Endodermal cell (in vitro differentiated cells): ENCODE measurements at regions not wholly inside any gene's neighbourhood (a gene's known extent, or its start where the extent isn't known, plus 50 kb on each side); places are given as distances from the start of the nearest gene placed in this dataset.
"Not testable (repeated sequence)": the region's sequence is repeated elsewhere in the genome, so short reads cannot be mapped to it uniquely, and the experiment has no call there.

Experiments used
- DNase-seq: peaks from one replicate; pipeline ENCODE4 v3.0.0-alpha.2; 2017
- H3K27ac ChIP-seq: 2 replicates; pipeline ENCODE4 v1.5.1; 2013; ENCODE audit warnings: mild to moderate bottlenecking, low read depth, low read length, moderate library complexity
- H3K27me3 ChIP-seq: 2 replicates; pipeline ENCODE4 v1.6.1; 2013; ENCODE audit warnings: mild to moderate bottlenecking, low read length, moderate library complexity; ENCODE audit not compliant: insufficient read depth, control insufficient read depth, poor library complexity, severe bottlenecking
- H3K36me3 ChIP-seq: 2 replicates; pipeline ENCODE4 v1.7.0; 2013; ENCODE audit warnings: mild to moderate bottlenecking, low read length, moderate library complexity; ENCODE audit not compliant: control insufficient read depth, insufficient read depth
- H3K4me1 ChIP-seq: one replicate; pipeline ENCODE4 v1.7.0; 2013; ENCODE audit warnings: low read length; ENCODE audit not compliant: control insufficient read depth, insufficient read depth
- H3K4me3 ChIP-seq: 2 replicates; pipeline ENCODE4 v1.5.1; 2013; ENCODE audit warnings: mild to moderate bottlenecking, low read length, moderate library complexity
- H3K9ac ChIP-seq: 2 replicates; pipeline ENCODE4 v1.6.1; 2013; ENCODE audit warnings: mild to moderate bottlenecking, low read length, moderate library complexity; ENCODE audit not compliant: poor library complexity, severe bottlenecking; ENCODE audit errors: extremely low read depth
- H3K9me3 ChIP-seq: 2 replicates; pipeline ENCODE4 v1.6.1; 2013; ENCODE audit warnings: mild to moderate bottlenecking, low read length, moderate library complexity; ENCODE audit not compliant: control insufficient read depth
- H3K27ac Mint-ChIP-seq: 2 replicates; pipeline ENCODE4 v1.8.0; 2020; ENCODE audit warnings: mixed read lengths
- H3K27me3 Mint-ChIP-seq: 2 replicates; pipeline ENCODE4 v1.8.0; 2021; ENCODE audit warnings: mild to moderate bottlenecking, mixed read lengths; ENCODE audit not compliant: insufficient read depth
- H3K36me3 Mint-ChIP-seq: 2 replicates; pipeline ENCODE4 v1.8.0; 2020; ENCODE audit warnings: low read depth, mixed read lengths
- H3K4me1 Mint-ChIP-seq: 2 replicates; pipeline ENCODE4 v1.8.0; 2020; ENCODE audit warnings: mixed read lengths
- H3K4me3 Mint-ChIP-seq: 2 replicates; pipeline ENCODE4 v1.8.0; 2020; ENCODE audit warnings: mild to moderate bottlenecking, moderate library complexity, mixed read lengths
- H3K9me3 Mint-ChIP-seq: 2 replicates; pipeline ENCODE4 v1.8.0; 2020; ENCODE audit warnings: mild to moderate bottlenecking, mixed read lengths
- WGBS, 2 experiments: methylation state at CpG; one replicate each; pipeline versions ENCODE4 v1.1.5 to v1.1.7; 2013; ENCODE audit warnings: missing lambda C conversion rate in 2 of 2, mixed read lengths in 1 of 2; ENCODE audit not compliant: insufficient coverage in 1 of 2, insufficient read length in 1 of 2; 5-methylcytosine and 5-hydroxymethylcytosine counted together
- TF ChIP-seq, protein P1 (sequence below): fragments of 200-600 bp; sonication (generic); conservative IDR thresholded peaks from 2 replicates; pipeline ENCODE4 v1.5.0; 2021; ENCODE audit warnings: antibody characterized with exemption, mild to moderate bottlenecking

DNA sequence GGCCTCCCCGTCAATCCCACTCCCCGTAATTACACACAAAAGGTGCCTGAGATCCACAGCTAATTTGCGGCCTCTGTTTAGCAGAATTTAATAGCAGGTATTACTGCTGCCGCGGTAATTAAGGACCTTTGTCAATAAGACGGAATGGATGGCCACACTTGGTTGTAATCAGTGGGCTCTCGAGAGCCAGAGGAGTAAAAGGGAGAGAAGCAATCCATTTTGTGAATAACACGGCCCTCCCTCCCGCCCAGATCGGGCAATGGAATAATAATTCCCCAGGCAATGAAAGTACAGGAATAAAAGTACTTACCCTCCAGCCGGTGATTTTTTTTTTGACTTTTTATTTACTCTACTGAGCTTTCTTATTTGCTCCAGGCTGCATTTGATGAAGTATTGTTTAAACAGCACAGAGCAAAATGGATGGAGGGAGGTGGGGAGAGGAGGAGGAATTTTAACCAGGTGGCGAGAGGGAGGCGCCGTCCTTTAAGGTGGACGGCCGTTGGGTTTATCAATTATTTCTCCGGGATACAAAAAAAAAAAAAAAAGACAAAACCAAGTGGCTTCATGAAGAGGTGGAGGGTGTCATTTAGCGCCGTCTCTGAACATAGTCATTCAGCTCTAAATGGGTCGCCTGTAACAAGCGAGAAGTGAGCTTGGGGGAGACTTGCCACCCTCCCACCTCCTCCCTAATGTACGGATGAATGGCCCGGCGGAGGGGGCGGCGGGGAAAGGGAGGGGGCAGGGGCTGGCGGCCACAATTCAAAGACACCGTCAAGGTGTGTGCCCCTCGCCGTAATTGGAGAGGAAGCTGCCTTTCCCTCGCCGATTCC, 120.3 kb downstream of the BUB3 start:
- Mint-ChIP-seq H3K27me3 (peaks cover 12% of the 10 kb centered on the region), H3K27ac (no peak overlapping the region), H3K9me3 (peaks cover 1% of the 10 kb centered on the region), H3K4me3 (peak overlapping the region; percentile 18), H3K4me1 (peaks cover 6% of the 10 kb centered on the region), H3K36me3 (no peaks in the 10 kb centered on the region)
- DNase-seq, result peak; percentile 43
- H3K4me3 ChIP-seq, result no peak overlapping the region
- no peaks in the 10 kb centered on the region for H3K36me3 ChIP-seq
- H3K9ac ChIP-seq, result no peak overlapping the region
- 81 to 89% methylated on average over 16 to 32 of the region's 32 CpGs for WGBS, 2 experiments
- TF ChIP-seq, protein P1, sequence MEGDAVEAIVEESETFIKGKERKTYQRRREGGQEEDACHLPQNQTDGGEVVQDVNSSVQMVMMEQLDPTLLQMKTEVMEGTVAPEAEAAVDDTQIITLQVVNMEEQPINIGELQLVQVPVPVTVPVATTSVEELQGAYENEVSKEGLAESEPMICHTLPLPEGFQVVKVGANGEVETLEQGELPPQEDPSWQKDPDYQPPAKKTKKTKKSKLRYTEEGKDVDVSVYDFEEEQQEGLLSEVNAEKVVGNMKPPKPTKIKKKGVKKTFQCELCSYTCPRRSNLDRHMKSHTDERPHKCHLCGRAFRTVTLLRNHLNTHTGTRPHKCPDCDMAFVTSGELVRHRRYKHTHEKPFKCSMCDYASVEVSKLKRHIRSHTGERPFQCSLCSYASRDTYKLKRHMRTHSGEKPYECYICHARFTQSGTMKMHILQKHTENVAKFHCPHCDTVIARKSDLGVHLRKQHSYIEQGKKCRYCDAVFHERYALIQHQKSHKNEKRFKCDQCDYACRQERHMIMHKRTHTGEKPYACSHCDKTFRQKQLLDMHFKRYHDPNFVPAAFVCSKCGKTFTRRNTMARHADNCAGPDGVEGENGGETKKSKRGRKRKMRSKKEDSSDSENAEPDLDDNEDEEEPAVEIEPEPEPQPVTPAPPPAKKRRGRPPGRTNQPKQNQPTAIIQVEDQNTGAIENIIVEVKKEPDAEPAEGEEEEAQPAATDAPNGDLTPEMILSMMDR, result no peak
- H3K4me1 ChIP-seq, result no peaks in the 10 kb centered on the region
- no peak overlapping the region for H3K27ac ChIP-seq
- no peaks in the 10 kb centered on the region for H3K27me3 ChIP-seq
- peaks cover 6% of the 10 kb centered on the region for H3K9me3 ChIP-seq

DNA sequence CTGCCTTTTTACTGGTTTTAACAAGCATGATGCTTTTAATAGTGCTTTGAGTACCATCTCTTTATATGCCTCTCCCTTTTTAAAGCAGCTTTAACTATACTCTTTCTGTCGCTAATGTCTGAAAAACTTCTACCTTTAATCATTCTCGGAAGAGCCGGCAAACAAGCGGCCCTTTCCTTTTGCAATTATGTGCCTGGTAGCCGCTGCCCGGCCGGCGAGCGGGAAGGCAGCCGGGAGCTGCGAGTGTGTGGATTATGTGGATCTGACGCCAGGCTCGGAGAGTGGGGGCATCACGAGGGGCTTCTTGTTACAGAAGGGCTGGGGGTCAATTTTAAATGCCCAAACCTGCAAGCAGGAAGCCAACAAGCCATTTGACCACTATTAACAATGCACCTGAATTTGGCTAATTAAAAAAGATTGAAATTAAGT, 120.9 kb downstream of the BUB3 start:
- Histone ChIP-seq H3K9me3 (peaks cover 6% of the 10 kb centered on the region), H3K4me1 (no peaks in the 10 kb centered on the region), H3K4me3 (no peak overlapping the region), H3K9ac (no peak overlapping the region), H3K27ac (no peak overlapping the region), H3K27me3 (no peaks in the 10 kb centered on the region), H3K36me3 (no peaks in the 10 kb centered on the region)
- peak overlapping the region; percentile 18 for H3K4me3 Mint-ChIP-seq
- peaks cover 12% of the 10 kb centered on the region for H3K27me3 Mint-ChIP-seq
- TF ChIP-seq, protein P1, result no peak
- no peaks in the 10 kb centered on the region for H3K36me3 Mint-ChIP-seq
- WGBS, 2 experiments, result 88 to 94% methylated on average over 10 to 14 of the region's 14 CpGs
- peaks cover 1% of the 10 kb centered on the region for H3K9me3 Mint-ChIP-seq
- no peak overlapping the region for H3K27ac Mint-ChIP-seq
- DNase-seq, result peak; percentile 40
- H3K4me1 Mint-ChIP-seq, result peaks cover 6% of the 10 kb centered on the region

DNA sequence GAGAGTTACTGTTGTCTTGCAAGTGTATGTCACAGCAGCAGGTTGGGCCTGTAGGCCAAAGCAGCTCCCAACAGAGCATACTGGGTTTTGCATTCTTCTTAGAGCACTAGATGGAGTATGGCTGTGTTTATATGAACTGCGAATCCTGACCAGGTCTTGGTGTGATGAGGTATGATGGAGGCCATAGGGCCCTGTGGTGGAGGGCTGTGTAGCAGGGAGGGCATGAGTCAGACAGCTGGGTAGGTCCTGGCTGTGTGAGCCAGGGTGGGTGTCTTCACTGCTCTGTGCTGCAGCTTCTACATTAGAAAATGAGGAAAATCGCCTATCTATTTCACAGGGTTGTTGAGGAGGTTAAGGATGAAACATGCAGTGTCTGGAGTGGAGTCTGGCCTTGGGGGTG, 124.2 kb downstream of the BUB3 start:
- peak; percentile 20 for DNase-seq
- Histone ChIP-seq H3K9me3 (peaks cover 6% of the 10 kb centered on the region), H3K4me1 (no peaks in the 10 kb centered on the region), H3K36me3 (no peaks in the 10 kb centered on the region), H3K9ac (no peak overlapping the region), H3K27ac (no peak overlapping the region), H3K27me3 (no peaks in the 10 kb centered on the region), H3K4me3 (no peak overlapping the region)
- Mint-ChIP-seq H3K27me3 (peaks cover 12% of the 10 kb centered on the region), H3K36me3 (peaks cover 10% of the 10 kb centered on the region), H3K4me1 (peaks cover 6% of the 10 kb centered on the region), H3K27ac (no peak overlapping the region), H3K9me3 (peaks cover 12% of the 10 kb centered on the region), H3K4me3 (no peak overlapping the region)
- TF ChIP-seq, protein P1, result no peak
- 94% methylated on average over 2 of the region's 2 CpGs; no CpG with 5 or more reads in 1 of the 2 experiments for WGBS, 2 experiments

DNA sequence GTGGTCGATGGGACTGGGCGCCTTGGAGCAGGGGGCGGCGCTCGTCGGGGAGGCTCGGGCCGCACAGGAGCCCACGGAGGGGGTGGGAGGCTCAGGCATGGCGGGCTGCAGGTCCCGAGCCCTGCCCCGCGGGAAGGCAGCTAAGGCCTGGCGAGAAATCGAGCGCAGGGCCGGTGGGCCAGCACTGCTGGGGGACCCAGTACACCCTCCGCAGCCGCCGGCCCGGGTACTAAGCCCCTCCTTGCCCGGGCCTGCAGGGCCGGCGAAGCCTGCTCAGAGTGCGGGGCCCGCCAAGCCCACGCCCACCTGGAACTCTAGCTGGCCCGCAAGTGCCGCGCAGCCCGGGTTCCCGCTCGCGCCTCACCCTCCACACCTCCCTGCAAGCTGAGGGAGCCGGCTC, 129.2 kb downstream of the BUB3 start:
- not testable (repeated sequence) for H3K9ac ChIP-seq, H3K27ac ChIP-seq, H3K27ac Mint-ChIP-seq, H3K9me3 ChIP-seq, H3K4me3 Mint-ChIP-seq, H3K4me1 ChIP-seq, H3K4me1 Mint-ChIP-seq, H3K36me3 ChIP-seq, H3K27me3 Mint-ChIP-seq, H3K27me3 ChIP-seq, H3K4me3 ChIP-seq
- WGBS, 2 experiments, result 96 to 99% methylated on average over 15 to 35 of the region's 35 CpGs
- peak; percentile 23 for DNase-seq
- peaks cover 13% of the 10 kb centered on the region for H3K9me3 Mint-ChIP-seq
- H3K36me3 Mint-ChIP-seq, result peaks cover 12% of the 10 kb centered on the region
